Thyroid gland (tissue), 4 donors: ENCODE measurements at regions not wholly inside any gene's neighbourhood (a gene's known extent, or its start where the extent isn't known, plus 50 kb on each side); places are given as distances from the start of the nearest gene placed in this dataset.
A peak's percentile ranks its signal among the peaks of the same experiment; 100 is the strongest.

Experiments used
- DNase-seq, 2 donors: peaks; one replicate each; pipeline ENCODE4 v3.0.0-alpha.2; 2019
- H3K27ac ChIP-seq, 3 donors: fragments of 200-600 bp; sonication (generic); 1 replicate in 2 of 3; 2 replicates in 1 of 3; pipeline ENCODE4 v1.5.1; 2016 to 2019; ENCODE audit warnings: mild to moderate bottlenecking in 1 of 3, moderate library complexity in 1 of 3
- H3K27me3 ChIP-seq: fragments of 200-600 bp; sonication (generic); one replicate; pipeline ENCODE4 v1.5.1; 2019
- H3K36me3 ChIP-seq, 2 donors: fragments of 200-600 bp; sonication (generic); one replicate each; pipeline ENCODE4 v1.5.1; 2016 to 2019
- H3K4me1 ChIP-seq, 2 donors: fragments of 200-600 bp; sonication (generic); one replicate each; pipeline ENCODE4 v1.5.1; 2017 to 2019
- H3K4me3 ChIP-seq, 3 donors: fragments of 200-600 bp; sonication (generic); replicated peaks in 1 of 3; 1 replicate in 2 of 3; 2 replicates in 1 of 3; pipeline ENCODE4 v1.5.1; 2016; ENCODE audit warnings: mild to moderate bottlenecking in 1 of 3
- H3K9me3 ChIP-seq: fragments of 200-600 bp; sonication (generic); one replicate; pipeline ENCODE4 v1.5.1; 2017
- POLR2A ChIP-seq, 2 donors: fragments of 450-650 bp; IDR thresholded peaks; one replicate each; pipeline ENCODE4 v1.6.1; 2017; ENCODE audit warnings: antibody characterized with exemption in 2 of 2, mild to moderate bottlenecking in 2 of 2, moderate library complexity in 1 of 2
- WGBS, 2 donors: methylation state at CpG; one replicate each; pipeline ENCODE4 v1.1.5; 2017; 5-methylcytosine and 5-hydroxymethylcytosine counted together
- intact Hi-C: fragments of 100-400 bp; cut with DNase I; formaldehyde crosslinking; loops from one replicate; pipeline ENCODE4 v1.15.1; 2023
- TF ChIP-seq, protein P1 (sequence below), 6 experiments: fragments of 200-600 bp in 3 of 6; fragments of 450-650 bp in 3 of 6; sonication (generic) in 3 of 6; IDR thresholded peaks; one replicate each; pipeline ENCODE4 v1.5.1; 2016 to 2019; ENCODE audit warnings: antibody characterized with exemption in 6 of 6, mild to moderate bottlenecking in 2 of 6, inconsistent platforms in 1 of 6, moderate library complexity in 1 of 6

DNA sequence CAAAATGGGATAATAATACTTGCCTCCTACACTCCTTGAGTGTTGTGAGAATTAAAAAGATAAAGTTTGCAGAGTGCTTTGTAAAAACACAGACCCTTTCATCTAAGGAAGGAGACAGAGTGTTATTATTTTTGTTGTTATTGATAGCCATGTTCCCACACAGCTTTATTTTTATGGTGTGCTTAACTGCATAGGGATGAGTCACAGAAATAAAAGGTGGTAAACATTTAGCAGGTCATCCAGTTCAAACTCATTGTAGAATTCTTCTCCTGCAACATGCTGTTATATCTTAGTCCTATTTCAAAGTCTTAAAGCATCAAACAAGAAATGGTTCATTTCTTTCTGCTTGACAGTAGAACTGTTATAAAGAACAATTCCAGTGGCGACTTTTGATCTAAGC lies 367.5 kb upstream of the ACTBL2 start:
- Histone ChIP-seq H3K27me3 (no peaks in the 10 kb centered on the region), H3K4me3 (no peak overlapping the region), H3K4me1 (peaks cover 0 to 3% of the 10 kb centered on the region in 2 donors), H3K27ac (no peak overlapping the region), H3K36me3 (no peaks in the 10 kb centered on the region), H3K9me3 (no peaks in the 10 kb centered on the region)
- TF ChIP-seq, protein P1, sequence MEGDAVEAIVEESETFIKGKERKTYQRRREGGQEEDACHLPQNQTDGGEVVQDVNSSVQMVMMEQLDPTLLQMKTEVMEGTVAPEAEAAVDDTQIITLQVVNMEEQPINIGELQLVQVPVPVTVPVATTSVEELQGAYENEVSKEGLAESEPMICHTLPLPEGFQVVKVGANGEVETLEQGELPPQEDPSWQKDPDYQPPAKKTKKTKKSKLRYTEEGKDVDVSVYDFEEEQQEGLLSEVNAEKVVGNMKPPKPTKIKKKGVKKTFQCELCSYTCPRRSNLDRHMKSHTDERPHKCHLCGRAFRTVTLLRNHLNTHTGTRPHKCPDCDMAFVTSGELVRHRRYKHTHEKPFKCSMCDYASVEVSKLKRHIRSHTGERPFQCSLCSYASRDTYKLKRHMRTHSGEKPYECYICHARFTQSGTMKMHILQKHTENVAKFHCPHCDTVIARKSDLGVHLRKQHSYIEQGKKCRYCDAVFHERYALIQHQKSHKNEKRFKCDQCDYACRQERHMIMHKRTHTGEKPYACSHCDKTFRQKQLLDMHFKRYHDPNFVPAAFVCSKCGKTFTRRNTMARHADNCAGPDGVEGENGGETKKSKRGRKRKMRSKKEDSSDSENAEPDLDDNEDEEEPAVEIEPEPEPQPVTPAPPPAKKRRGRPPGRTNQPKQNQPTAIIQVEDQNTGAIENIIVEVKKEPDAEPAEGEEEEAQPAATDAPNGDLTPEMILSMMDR (IDR thresholded peaks at IDR 0.05) = no peak
- no peak for TF ChIP-seq POLR2A (IDR thresholded peaks at IDR 0.05)
- intact Hi-C loops = no loop called here
- WGBS, 2 donors = 85 to 97% methylated on average over 1 of the region's 1 CpG
- no peak for DNase-seq

DNA sequence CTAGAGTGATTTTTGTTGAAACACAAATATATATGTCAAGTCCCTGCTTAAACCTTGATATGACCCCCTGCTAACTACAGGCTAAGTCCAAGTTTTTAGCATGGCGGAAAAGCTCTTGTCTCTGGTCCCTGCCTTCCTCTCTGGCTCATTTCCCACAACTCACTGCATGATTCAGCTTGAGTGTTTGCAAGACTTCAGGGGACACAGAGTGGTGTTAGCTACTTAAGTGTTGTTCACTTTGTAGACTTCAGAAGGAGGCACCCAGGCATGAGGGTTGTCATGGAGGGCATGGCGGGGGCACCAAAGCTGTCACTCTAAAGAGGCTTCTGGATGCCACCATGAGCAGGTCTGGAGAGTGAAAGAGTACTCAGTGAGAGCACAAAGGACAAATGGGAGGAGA lies 362.4 kb upstream of the ACTBL2 start:
- intact Hi-C loops = no loop called here
- Histone ChIP-seq H3K9me3 (no peaks in the 10 kb centered on the region), H3K27me3 (no peaks in the 10 kb centered on the region), H3K27ac (no peak overlapping the region), H3K4me3 (no peak overlapping the region), H3K4me1 (peaks cover 0 to 9% of the 10 kb centered on the region in 2 donors), H3K36me3 (no peaks in the 10 kb centered on the region)
- 66 to 71% methylated on average over 2 of the region's 2 CpGs for WGBS, 2 donors
- peak in 1 of 2 donors; percentile 23 for DNase-seq
- TF ChIP-seq, protein P1 (IDR thresholded peaks at IDR 0.05) = no peak
- no peak for TF ChIP-seq POLR2A (IDR thresholded peaks at IDR 0.05)

DNA sequence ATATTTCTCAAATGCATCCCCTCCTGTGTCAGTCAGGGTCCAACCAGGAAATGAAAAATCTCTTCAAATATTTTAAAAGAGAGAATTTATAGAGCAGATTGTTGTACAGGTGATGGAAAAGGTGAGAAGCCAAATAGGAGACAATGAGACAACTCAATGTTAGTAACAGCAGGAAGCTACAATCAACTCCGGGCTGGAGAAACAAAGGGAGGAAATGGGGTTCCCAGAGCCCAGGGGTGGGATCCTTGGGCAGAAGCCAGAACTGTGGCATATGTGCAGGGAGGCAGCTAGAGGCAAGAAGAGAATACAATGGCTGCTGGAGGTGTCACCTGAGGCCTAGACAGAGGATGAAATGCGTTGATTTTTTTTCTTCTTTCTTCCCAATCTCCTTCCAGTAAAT lies 361.8 kb upstream of the ACTBL2 start:
- WGBS, 2 donors = 74 to 85% methylated on average over 2 of the region's 2 CpGs
- intact Hi-C loops = no loop called here
- Histone ChIP-seq H3K4me3 (no peak overlapping the region), H3K4me1 (peaks cover 0 to 9% of the 10 kb centered on the region in 2 donors), H3K36me3 (no peaks in the 10 kb centered on the region), H3K9me3 (no peaks in the 10 kb centered on the region), H3K27me3 (no peaks in the 10 kb centered on the region), H3K27ac (no peak overlapping the region)
- no peak for DNase-seq
- TF ChIP-seq, protein P1 (IDR thresholded peaks at IDR 0.05) = no peak
- TF ChIP-seq POLR2A (IDR thresholded peaks at IDR 0.05) = no peak

DNA sequence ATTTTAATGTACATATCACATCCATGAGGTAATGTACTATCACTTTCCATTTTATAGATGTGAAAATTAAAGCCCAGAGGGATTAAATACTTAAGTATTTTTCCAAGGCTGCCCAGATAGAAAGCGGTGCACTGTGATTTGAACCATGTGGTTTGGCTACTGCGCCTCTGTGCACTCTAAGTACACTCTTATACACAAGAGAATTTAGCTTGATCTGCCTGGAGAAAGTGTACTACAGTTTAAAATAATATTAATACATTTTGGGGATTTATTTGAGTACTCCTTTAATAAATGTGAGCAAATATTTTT lies 360.4 kb upstream of the ACTBL2 start:
- TF ChIP-seq, protein P1 (IDR thresholded peaks at IDR 0.05) = no peak
- no peak for TF ChIP-seq POLR2A (IDR thresholded peaks at IDR 0.05)
- intact Hi-C loops = no loop called here
- Histone ChIP-seq H3K27me3 (no peaks in the 10 kb centered on the region), H3K27ac (no peak overlapping the region), H3K36me3 (no peaks in the 10 kb centered on the region), H3K4me1 (peaks cover 0 to 9% of the 10 kb centered on the region in 2 donors), H3K4me3 (no peak overlapping the region), H3K9me3 (no peaks in the 10 kb centered on the region)
- 57 to 70% methylated on average over 2 of the region's 2 CpGs for WGBS, 2 donors
- no peak for DNase-seq

DNA sequence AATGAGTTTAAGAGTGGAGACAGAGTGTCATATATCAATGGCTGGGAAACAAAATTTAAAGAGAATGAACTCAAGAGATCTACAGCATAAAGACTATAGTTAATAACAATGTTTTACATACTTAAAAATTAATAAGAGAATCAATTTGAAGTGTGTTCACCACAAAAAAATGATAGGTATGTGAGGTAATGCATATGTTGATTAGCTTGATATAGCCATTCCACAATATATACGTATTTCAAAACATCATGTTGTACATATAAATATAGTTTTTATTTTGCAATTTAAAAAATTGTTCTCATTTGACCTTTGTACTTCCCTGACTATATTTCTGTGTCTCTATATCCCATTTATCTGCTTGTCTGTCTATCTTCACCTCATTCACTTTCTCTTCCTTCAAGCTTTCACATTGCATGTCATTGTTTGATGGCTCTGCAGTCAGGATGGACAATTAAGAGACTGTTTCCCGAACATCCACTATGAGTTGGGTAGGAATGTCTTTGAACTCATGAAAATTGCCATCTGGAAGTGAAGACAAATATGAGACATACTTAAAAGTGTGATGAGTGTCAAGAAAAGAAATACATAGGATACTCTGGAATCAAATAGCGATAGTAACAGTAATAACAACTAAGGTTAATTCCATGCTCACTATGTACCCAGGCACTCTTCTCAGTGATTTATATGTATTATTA lies 359.9 kb upstream of the ACTBL2 start:
- no peaks in the 10 kb centered on the region for H3K27me3 ChIP-seq
- no peak overlapping the region for H3K4me3 ChIP-seq
- no peak overlapping the region for H3K27ac ChIP-seq
- WGBS, 2 donors = 93 to 95% methylated on average over 3 of the region's 3 CpGs
- H3K36me3 ChIP-seq = no peaks in the 10 kb centered on the region
- TF ChIP-seq POLR2A (IDR thresholded peaks at IDR 0.05) = no peak
- TF ChIP-seq, protein P1 (IDR thresholded peaks at IDR 0.05) = no peak
- intact Hi-C loops = no loop called here
- H3K9me3 ChIP-seq = no peaks in the 10 kb centered on the region
- H3K4me1 ChIP-seq = peaks cover 0 to 9% of the 10 kb centered on the region in 2 donors
- DNase-seq = no peak
